Heart left ventricle (tissue), 16 donors: ENCODE measurements at regions not wholly inside any gene's neighbourhood (a gene's known extent, or its start where the extent isn't known, plus 50 kb on each side); places are given as distances from the start of the nearest gene placed in this dataset.

Source experiments
- ATAC-seq, 4 donors: fragments of 200-7000 bp; cut with Tn5 transposase; one replicate each; pipeline ENCODE4 v1.9.1; 2020 to 2022; ENCODE audit warnings: moderate library complexity in 4 of 4, mild to moderate bottlenecking in 3 of 4, moderate number of reproducible peaks in 1 of 4
- DNase-seq, 5 donors: peaks; one replicate each; pipeline ENCODE4 v3.0.0-alpha.2; 2020
- H3K27ac ChIP-seq, 12 donors: fragments of 200-600 bp; sonication (generic) in 4 of 12; one replicate each; pipeline versions ENCODE4 v1.5.0 to v1.8.0; 2016 to 2022; ENCODE audit warnings: mild to moderate bottlenecking in 2 of 12
- H3K27me3 ChIP-seq, 9 donors: fragments of 200-600 bp; sonication (generic) in 2 of 9; one replicate each; pipeline versions ENCODE4 v1.5.1 to v1.8.0; 2016 to 2022; ENCODE audit warnings: mild to moderate bottlenecking in 3 of 9
- H3K36me3 ChIP-seq, 9 donors: fragments of 200-600 bp; sonication (generic) in 2 of 9; one replicate each; pipeline versions ENCODE4 v1.5.0 to v1.8.0; 2018 to 2022; ENCODE audit warnings: mild to moderate bottlenecking in 2 of 9
- H3K4me1 ChIP-seq, 12 donors: fragments of 200-600 bp; sonication (generic) in 4 of 12; one replicate each; pipeline versions ENCODE4 v1.5.0 to v1.8.0; 2016 to 2022; ENCODE audit warnings: mild to moderate bottlenecking in 3 of 12
- H3K4me3 ChIP-seq, 12 donors: fragments of 200-600 bp; sonication (generic) in 4 of 12; one replicate each; pipeline versions ENCODE4 v1.5.0 to v1.8.0; 2017 to 2022; ENCODE audit warnings: mild to moderate bottlenecking in 9 of 12, moderate library complexity in 4 of 12
- H3K9me3 ChIP-seq, 12 donors: fragments of 200-600 bp; sonication (generic) in 4 of 12; one replicate each; pipeline versions ENCODE4 v1.5.0 to v1.8.0; 2016 to 2022; ENCODE audit warnings: mild to moderate bottlenecking in 1 of 12
- CTCF ChIP-seq, 12 donors: fragments of 200-600 bp; sonication (generic) in 4 of 12; IDR thresholded peaks; one replicate each; pipeline versions ENCODE4 v1.5.0 to v1.8.0; 2018 to 2022; ENCODE audit warnings: antibody characterized with exemption in 12 of 12, mild to moderate bottlenecking in 5 of 12
- POLR2A ChIP-seq, 2 donors: fragments of 450-650 bp; IDR thresholded peaks; one replicate each; pipeline ENCODE4 v1.6.1; 2017; ENCODE audit warnings: antibody characterized with exemption in 2 of 2, mild to moderate bottlenecking in 2 of 2, moderate library complexity in 2 of 2
- WGBS, 4 donors: extraction: QIAGEN DNeasy Blood & Tissue Kit in 2 of 4; methylation state at CpG; one replicate each; pipeline versions ENCODE4 v1.1.5 to v1.1.7; 2013 to 2018; 5-methylcytosine and 5-hydroxymethylcytosine counted together
- intact Hi-C, 10 donors: fragments of 100-400 bp; cut with DNase I; formaldehyde crosslinking; loops; one replicate each; pipeline versions ENCODE4 v1.11.1 to v1.14.2; 2022
- donor health status: ischemic (EF 13 %, LVEDD 7.1; RV severe dilation, severe dysfunction).
- donor health status: healthy with polysubstance abuse.
- donor health status: DM: no; HTN: yes; CAD: no.
- donor health status: DM: no; HTN: no; CAD: no.
- donor health status: ischemic (EF 25% LVEDD 6.9; RV normal size, moderate dysfunction).
- donor health status: ischemic (EF 25% LVEDD 5.7; RV mildly dilated, moderate dysfunction).
- donor health status: healthy.
- donor health status: DM: yes; HTN: yes; CAD: no.
- donor health status: ischemic (EF 35%, LVEDD 5.7; RV mildly dilated, moderate dysfunction).
- donor health status: nonischemic (EF 11% LVEDD 7.7; RV severe dilation, severe dysfunction).
- donor health status: DM: yes; HTN: yes; CAD: no.
- donor health status: PGD.
- donor health status: ischemic (EF 29% LVEDD 5.4; RV normal size, mild dysfunction).
- donor health status: nonischemic (EF 23%, LVEDD 6.1; RV moderate dilation, normal function).

- H3K27me3 ChIP-seq, result no peaks in the 10 kb centered on the region
- 66 to 81% (median 71%) methylated on average over 3 of the region's 3 CpGs for WGBS, 4 donors
Observed at GRCh38 chr3:191802671-191803070, 341.7 kb downstream of the PYDC2 start.

GRCh38 chr3:191804935-191805334 lies 344.0 kb downstream of the PYDC2 start:
- intact Hi-C loops, result no loop called here
- 33 to 63% (median 58%) methylated on average over 1 of the region's 1 CpG for WGBS, 4 donors
- Histone ChIP-seq H3K36me3 (no peaks in the 10 kb centered on the region), H3K9me3 (peaks cover 0 to 44% (median 11%) of the 10 kb centered on the region in 12 donors), H3K4me1 (no peaks in the 10 kb centered on the region), H3K4me3 (no peak overlapping the region), H3K27me3 (no peaks in the 10 kb centered on the region), H3K27ac (no peak overlapping the region)
- TF ChIP-seq CTCF (IDR thresholded peaks at IDR 0.05), result no peak
- no peak for TF ChIP-seq POLR2A (IDR thresholded peaks at IDR 0.05)
- ATAC-seq (peak in 1 of 4 donors; percentile 36), DNase-seq (no peak)

More at GRCh38 chr3:191802671-191803070, 341.7 kb downstream of the PYDC2 start:
- no peaks in the 10 kb centered on the region for H3K4me1 ChIP-seq
- intact Hi-C loops, result no loop called here
- H3K27ac ChIP-seq, result no peak overlapping the region
- no peak overlapping the region for H3K4me3 ChIP-seq
- H3K9me3 ChIP-seq, result peaks cover 0 to 40% (median 11%) of the 10 kb centered on the region in 12 donors
- no peak for DNase-seq
- no peak for TF ChIP-seq POLR2A (IDR thresholded peaks at IDR 0.05)
- no peak for TF ChIP-seq CTCF (IDR thresholded peaks at IDR 0.05)
- no peaks in the 10 kb centered on the region for H3K36me3 ChIP-seq
- no peak for ATAC-seq

GRCh38 chr3:191808073-191808472 lies 347.1 kb downstream of the PYDC2 start:
- ATAC-seq (no peak), DNase-seq (no peak)
- Histone ChIP-seq H3K4me3 (no peak overlapping the region), H3K27me3 (no peaks in the 10 kb centered on the region), H3K36me3 (no peaks in the 10 kb centered on the region), H3K9me3 (peaks cover 0 to 46% (median 5%) of the 10 kb centered on the region in 12 donors), H3K27ac (no peak overlapping the region), H3K4me1 (no peaks in the 10 kb centered on the region)
- intact Hi-C loops, result no loop called here
- no peak for TF ChIP-seq CTCF (IDR thresholded peaks at IDR 0.05)
- TF ChIP-seq POLR2A (IDR thresholded peaks at IDR 0.05), result no peak
- 92 to 96% (median 94%) methylated on average over 3 of the region's 3 CpGs for WGBS, 4 donors

- DNase-seq, result no peak
- 93 to 100% (median 99%) methylated on average over 1 of the region's 1 CpG for WGBS, 4 donors
- no peaks in the 10 kb centered on the region for H3K27me3 ChIP-seq
- H3K36me3 ChIP-seq, result no peaks in the 10 kb centered on the region
- H3K9me3 ChIP-seq, result peaks cover 0 to 42% (median 4%) of the 10 kb centered on the region in 12 donors
- H3K27ac ChIP-seq, result no peak overlapping the region
- peak in 2 of 12 donors; percentile 14 to 32 for TF ChIP-seq CTCF (IDR thresholded peaks at IDR 0.05)
- no peak for TF ChIP-seq POLR2A (IDR thresholded peaks at IDR 0.05)
- intact Hi-C loops, result no loop called here
- no peaks in the 10 kb centered on the region for H3K4me1 ChIP-seq
- H3K4me3 ChIP-seq, result no peak overlapping the region
- no peak for ATAC-seq
Observed at GRCh38 chr3:191809326-191809949, 348.5 kb downstream of the PYDC2 start.
